GM18520 (cell line): ENCODE measurements at regions not wholly inside any gene's neighbourhood (a gene's known extent, or its start where the extent isn't known, plus 50 kb on each side); places are given as distances from the start of the nearest gene placed in this dataset.
"Not testable (repeated sequence)": the region's sequence is repeated elsewhere in the genome, so short reads cannot be mapped to it uniquely, and the experiment has no call there.

Experiments used
- ATAC-seq: cut with Tn5 transposase; IDR thresholded peaks from one replicate; pipeline ENCODE4 v1.9.1; 2021; ENCODE audit not compliant: unreplicated experiment

DNA sequence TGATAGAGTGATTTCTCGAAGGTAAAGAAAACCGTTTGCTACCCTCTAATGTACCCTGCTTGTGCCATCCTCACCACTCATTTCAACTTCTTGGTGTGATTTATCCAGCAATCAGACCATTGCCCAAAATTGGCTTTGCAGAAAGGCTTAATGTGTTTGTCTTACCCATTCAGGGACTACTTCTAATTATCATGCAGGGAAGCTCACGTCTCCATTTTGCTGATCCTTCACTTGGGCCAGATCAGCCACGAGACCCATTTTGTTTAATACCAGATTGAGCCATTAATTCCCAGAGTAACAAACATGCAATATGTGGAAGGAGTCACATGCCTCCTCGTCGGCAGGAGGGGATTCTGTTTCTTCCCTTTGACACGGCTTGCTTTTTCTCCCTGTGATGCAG, 51.1 kb upstream of the CRY1 start:
- ATAC-seq: no peak

DNA sequence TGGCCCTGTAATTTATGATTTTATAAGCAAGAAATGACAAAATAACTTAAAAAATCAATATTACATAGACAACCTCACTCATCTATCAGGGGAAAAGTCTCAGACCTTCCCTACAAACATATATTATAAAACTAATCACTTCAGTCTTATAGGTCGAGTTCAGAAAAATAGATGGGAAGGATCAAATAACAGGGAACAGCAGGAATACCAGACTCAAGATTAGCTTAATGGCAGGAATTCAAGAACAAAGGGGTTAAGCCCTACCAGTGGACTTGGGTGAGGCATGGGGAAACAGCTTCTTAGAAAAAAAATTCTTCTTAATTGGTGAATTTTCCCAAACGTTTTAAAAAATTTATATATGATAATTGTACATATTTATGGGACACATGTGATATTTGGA, 51.6 kb upstream of the CRY1 start:
- ATAC-seq: no peak

DNA sequence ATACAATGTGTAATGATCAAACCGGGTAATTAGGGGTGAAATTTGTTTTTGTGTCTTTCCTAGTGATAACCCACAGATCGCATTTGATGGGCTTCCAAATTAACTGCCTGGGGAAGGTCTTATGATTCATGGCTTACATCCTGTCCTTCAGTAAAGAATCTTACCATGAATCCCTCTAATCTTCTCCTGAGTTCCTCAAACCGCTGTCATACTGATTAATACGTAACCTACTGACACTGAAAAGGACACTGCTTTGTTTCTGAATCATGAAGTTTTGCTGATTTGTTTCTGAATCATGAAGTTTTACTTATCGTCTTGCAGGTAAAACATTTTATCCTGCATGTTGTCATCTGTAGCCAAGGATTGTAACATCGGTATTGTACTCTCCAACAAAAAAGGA, 52.0 kb upstream of the CRY1 start:
- ATAC-seq: no peak

DNA sequence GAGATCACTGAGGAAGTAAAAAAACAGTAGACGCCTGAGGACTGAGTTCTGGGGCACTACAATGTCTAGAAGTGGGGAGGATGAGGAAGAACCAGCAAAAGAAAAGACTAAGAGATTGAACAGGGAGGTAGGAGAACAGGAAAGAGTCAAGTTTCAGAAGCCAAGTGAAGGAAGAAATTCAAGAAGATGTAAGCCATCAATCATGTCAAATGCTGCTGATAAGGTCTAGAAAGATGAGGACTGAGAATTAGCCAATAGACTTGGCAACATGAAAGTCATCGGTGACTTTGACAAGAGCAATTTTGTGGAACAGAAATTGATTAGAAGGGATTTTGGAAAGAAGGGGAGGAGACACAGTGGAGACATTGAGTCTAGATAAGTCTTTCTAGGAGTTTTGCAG, 54.8 kb upstream of the CRY1 start:
- ATAC-seq: no peak

DNA sequence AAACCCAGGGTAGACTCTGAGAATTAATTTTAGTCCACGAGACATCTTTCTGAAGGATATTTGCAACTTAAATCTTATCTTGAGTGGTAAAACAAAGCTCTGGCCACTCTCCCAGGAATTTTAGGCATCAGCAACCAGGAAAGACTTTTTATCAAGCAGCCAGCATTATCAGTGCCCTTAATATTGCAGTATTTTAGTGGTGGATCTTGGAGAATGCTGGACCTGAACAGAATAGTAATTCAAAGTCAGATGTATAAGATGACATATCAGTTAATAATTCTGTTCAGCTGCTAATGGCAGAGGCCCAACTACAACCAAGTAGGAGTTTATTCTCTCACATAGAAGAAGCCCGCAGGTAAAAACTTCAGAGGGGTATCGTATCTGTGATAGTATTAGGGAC, 59.0 kb upstream of the CRY1 start:
- no peak for ATAC-seq

DNA sequence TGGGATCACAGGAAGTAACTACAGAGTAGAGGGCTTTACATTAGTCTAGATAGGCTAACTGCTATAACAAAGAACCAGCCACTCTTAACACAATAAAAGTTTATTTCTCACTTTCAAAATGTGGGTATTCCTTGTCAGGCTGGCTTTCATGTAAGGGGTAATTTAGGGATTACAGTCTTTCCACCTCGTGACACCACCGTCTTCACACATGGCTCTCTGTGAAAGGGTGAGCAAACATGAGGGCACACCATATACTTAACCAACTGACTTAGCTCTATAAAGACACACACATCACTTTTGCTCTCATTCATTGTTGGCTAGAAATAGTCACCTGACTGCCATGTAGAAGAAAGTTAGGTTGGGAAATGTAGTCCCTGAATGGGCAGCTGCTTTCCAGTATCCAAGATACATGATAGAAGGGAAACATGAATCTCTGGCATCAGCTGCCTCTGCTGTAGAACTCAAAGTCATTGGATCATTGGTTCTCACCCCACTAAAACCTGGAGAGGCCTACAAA, 66.1 kb upstream of the CRY1 start:
- no peak for ATAC-seq

DNA sequence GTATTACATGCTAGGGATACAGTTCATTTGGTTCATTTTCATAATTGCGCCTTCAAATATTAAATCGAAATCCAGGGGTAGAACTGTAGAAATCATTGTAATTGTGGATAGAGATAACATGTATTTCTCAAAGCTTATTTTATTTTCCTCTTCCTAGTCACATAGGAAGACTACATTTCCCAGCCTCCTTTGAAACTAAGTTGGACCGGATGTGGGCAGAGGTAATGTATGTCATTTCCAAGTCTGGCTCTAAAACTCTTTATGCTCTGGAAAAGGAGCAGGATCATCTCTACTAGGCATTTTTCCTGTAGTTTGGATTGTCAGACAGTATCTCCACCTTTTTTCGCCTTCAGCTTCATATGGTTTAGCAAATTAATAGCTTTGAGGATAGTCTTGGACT, 70.1 kb upstream of the CRY1 start:
- no peak for ATAC-seq

DNA sequence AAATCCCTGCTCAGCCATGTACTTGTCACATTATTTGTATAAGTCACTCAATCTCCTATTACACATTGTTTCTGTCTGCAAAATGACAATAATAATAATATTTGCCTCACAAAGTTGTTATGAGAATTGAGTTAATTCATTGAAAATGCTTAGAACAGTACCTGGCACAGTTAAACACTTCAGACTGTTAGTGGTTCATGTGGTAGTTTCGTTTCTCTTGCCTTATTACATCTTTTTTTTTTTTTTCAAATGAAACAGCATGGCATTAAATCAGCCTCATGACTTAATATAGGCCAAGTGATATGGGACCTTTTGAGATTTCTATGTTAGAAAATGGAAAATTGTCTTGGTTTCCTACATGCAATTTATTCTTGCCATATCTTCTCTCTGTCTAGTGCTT, 71.0 kb upstream of the CRY1 start:
- no peak for ATAC-seq

DNA sequence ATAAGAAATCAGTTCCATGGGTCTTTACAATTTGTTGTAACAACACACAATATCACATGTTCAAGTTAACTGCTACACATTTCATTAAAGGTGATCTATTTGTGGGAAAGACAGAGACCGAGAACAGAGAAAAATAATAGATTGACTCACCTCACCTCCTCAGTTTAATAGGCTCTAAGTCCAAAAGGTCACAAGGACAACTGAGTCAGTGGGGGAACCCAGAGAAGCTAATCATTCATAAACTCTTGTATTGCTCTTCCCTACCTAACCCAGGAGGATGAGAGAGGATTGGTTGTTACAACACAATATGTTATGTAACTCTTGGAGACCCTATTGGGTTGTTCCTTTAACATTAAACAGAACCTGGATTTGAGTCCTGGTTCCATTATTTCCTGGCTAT, 72.2 kb upstream of the CRY1 start:
- ATAC-seq: no peak

DNA sequence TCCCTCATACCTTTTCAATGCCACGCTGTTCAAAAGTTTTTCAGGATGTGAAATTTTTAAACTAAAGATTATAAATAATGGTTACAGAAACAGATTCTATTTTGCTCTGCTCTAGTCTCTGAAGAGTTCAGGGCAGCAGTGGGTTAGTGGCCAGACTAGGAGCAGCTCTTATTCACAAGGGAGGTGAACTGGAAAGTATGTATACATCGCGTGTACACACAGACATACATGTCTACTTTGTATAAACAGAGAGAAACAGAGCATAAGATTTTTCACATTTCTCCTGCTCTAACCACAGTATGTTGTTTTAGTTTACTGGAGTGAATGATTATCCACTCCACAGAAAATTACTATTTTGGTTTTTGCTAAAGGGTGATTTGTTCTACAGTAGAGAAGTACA, 74.4 kb upstream of the CRY1 start:
- ATAC-seq: no peak

DNA sequence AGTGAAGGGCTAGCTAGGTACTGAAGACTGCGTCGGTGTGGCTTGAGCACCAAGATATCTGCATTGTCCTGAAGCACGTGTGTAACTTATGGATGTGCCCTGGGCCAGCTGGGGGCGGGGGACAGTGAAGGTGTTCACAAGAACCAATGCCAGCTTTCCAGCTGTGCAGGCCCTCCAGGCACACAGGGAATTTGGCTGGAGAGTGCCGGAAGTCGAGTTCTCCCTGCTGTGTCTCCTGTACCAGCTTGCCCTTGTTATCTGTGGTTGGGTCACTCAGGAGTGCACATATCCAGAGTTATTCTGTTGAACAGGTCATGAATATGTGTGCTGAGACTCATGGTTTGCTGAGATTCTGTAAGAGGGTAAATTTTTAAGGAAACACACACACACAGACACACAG, 75.9 kb upstream of the CRY1 start:
- no peak for ATAC-seq

DNA sequence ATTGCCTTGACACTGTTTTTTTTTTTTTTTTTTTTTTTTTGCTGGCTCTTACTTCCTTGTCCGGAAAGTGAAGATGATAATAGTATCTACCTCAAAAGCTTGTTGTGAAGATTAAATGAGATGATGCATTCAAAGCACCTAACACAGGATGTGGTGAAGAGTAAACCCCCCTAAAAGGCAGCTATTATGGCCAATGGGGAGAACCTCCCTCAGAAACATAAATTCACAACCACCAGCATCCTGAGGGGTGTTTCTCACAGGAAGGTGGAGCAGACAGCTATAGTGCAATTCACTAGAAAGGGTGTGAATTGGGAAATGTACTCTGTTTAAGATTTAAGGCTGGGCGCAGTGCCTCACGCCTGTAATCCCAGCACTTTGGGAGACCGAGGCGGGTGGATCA, 85.4 kb upstream of the CRY1 start:
- no peak for ATAC-seq

DNA sequence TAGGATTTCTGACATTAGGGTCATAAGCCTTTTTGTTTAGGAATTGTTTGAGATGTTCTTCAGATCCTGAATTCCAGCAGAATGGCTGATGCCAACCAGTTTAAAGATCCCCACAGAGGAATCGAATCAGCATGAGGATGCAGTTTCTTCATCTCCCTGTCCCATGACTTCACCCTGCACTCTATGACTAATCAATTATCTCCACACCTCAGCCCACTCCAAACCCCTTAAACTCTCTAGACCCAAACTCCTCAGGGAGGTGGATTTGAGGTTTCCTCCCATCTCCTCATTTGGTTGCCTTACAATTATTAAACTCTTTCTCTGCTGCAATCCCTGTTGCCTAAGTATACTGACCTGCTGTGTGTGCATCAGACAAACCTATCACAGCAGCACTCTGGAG, 86.5 kb upstream of the CRY1 start:
- no peak for ATAC-seq

DNA sequence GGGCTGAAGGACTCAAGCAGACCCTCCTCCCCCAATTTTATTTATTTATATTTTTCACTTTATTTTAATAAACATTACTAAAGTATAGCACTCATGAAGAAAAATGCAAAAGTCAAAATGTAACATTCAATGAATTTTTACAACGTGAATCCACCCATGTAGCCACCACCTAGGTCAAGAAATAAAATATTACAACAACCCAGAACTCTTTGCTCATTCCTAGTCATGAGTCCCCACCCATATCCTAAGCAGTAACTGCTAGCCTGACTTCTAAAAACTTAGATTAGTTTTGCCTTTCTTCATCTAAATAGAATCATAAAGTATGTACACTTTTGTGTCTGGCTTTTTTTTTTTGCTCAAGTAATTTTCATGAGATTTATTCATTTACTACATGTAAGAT, 86.9 kb upstream of the CRY1 start:
- ATAC-seq: no peak

DNA sequence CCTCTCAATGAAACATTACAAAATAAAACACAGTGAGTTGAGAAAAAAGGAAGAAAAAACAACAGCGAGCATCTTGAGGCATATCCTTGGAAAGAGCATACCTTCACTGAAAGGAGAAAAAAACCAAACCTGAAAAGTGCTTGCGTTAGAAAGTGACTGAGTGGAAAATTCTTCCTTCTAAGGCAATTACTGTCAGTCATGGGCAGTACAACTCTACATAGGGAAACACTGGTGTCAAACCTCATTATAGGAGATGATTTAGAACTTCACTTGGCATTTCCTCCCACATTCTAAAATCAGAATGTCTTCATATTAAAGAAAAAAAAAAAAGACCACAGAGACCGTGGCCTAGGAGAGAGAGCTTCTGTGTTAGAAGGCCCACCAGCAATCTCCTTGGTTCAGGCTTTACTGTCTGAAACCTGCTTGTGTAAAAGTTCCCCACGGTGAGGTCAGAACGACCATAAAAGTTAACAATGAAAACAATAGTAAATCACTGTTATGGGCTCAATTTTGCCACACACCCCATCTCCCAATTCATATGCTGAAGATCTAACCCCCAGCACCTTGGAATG, 91.1 kb upstream of the CRY1 start:
- no peak for ATAC-seq

DNA sequence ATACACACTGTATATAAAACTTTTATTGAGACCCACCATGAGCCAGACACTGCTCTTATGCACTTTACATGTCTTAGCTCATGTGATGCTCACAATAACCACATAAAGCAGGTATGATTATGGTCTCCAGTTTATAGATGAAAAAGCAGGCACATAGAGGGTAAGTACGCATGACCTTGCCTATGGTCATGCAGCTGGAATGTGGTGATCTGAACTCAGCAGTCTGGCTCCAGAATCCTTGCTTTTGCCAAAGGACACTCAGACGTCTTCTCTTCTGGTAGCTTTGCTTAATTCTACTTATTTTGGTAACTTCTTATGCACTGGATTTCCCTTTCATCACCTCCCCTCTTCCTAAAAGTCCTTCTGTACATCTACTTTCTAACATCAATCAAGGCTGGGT, 103.3 kb upstream of the CRY1 start:
- no peak for ATAC-seq

DNA sequence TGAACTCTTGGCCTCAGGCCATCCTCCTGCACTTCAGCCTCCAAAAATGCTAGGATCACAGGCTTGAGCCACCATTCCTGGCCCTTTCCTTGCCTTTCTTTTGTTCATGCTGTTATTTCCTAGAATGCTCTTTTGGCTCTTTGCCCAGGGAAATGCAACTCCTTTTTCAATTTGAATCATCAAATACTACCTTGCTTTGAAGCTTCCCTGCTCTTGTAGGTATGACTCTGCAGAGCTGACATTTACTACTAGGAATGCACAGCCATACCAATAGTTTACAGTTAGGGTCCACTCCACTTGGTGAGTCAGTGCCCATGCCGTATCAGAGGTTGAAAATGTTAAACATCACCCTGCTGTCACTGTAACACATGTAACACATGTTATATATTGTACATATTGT, 107.0 kb upstream of the CRY1 start:
- ATAC-seq: no peak

DNA sequence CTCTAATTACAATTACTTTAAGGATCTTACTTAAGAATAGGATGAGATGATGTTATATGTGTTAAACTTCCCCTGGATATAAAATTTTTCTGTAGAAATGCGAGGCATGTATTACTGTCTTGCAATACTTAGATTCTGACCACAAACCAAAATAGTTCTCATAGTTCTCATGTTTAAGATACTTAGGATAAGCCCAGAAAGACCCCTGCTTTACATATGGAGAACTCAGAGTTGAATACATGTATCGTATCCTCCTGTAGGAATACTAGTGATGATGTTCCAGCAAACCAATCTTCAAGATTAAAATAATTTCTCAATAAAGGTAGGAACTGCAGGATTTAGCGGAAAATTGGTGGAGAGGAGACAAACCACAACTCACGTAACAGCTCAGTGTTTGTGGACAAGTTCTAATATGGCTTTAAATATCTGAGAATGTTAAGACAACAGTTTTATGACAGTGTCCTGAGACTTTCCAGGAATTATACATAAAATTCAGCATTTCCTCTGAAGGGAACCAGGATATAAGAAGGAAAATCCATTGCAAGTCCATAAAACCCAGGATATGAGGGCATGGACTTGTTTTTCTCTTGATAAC, 114.7 kb upstream of the CRY1 start:
- no peak for ATAC-seq

DNA sequence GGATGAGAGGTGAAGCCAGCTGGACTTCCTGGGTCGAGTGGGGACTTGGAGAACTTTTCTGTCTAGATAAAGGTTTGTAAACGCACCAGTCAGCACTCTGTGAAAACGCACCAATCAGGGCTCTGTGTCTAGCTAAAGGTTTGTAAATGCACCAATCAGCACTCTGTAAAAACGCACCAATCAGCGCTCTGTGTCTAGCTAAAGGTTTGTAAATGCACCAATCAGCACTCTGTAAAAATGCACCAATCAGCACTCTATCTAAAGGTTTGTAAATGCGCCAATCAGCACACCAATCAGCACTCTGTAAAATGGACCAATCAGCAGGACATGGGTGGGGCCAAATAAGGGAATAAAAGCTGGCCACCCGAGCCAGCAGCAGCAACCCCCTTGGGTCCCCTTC, 116.4 kb upstream of the CRY1 start:
- not testable (repeated sequence) for ATAC-seq

DNA sequence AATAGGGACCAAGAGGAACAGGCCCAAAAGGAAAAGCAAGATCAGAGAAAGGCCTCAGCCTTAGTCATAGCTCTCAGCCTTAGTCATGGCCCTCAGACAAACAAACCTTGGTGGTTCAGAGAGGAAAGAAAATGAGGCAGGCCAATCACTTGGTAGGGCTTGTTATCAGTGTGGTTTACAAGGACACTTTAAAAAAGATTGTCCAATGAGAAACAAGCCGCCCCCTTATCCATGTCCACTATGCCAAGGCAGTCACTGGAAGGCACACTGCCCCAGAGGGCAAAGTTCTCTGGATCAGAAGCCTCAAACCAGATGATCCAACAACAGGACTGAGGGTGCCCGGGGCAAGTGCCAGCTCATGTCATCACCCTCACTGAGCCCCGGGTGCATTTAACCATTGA, 121.0 kb upstream of the CRY1 start:
- not testable (repeated sequence) for ATAC-seq

DNA sequence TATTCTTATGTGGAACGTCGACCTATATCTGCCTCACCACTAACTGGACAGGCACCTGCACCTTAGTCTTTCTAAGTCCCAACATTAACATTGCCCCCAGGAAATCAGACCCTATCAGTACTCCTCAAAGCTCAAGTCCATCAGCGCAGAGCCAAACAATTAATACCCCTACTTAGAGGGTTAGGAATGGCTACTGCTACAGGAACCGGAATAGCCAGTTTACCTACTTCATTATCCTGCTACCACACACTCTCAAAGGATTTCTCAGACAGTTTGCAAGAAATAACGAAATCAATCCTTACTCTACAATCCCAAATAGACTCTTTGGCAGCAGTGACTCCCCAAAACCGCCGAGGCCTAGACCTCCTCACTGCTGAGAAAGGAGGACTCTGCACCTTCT, 123.1 kb upstream of the CRY1 start:
- not testable (repeated sequence) for ATAC-seq

DNA sequence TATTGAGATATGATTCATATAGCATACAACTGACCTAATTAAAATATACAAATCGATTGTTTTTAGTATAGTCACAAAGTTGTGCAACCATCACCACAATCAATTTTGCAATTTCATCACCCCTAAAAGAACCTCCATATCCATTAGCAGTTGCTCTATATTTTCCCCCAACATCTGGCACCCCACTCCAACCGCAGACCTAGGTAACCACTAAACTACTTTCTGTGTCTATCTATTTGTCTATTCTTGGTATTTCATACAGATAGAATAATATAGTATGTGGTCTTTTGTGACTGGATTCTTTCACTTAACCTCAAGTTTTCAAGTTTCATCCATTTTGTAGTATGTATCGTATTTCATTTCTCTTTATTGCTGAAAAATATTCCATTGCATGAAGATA, 126.0 kb upstream of the CRY1 start:
- ATAC-seq: no peak

DNA sequence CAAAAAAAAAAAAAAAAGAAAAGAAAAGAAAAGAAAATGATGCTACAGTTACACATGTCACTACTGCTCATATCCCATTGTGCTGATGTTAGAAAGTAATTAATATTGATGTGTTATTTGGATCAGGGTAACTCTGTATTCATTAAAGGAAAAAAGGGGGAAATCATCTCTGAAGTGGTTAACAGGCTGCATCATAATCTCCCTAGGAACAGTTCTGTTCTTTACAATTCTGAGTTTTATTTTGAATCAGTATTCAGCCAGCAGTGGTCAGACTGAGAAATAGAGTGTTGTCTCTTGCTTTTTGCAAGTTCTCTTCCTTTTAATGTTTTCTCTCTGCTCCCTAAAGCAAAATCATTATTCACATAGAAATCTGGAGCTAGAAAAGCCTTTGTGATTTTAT, 128.6 kb upstream of the CRY1 start:
- no peak for ATAC-seq
